ENCODE measurements at regions not wholly inside any gene's neighbourhood (a gene's known extent, or its start where the extent isn't known, plus 50 kb on each side); places are given as distances from the start of the nearest gene placed in this dataset.

DNA sequence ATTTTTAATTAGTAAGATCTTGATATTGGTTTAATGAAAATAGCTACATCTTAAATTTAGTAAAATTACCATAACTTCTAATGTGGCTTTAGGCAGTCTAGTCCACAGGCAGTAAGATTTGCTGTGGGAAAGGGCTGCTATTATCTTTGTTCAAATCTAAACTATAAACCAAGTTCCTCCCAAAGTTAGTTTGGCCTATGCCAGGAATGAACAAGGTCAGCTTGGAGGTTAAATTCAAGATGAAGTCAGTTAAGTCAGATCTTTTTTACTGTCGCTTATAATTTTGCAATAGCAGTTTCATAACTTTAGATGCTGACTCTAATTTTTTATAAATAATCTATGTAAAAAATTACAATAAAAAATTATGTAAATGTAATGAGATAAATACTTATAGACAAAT is 1016.9 kb upstream of the ALCAM start:
- TF ChIP-seq, protein P1, sequence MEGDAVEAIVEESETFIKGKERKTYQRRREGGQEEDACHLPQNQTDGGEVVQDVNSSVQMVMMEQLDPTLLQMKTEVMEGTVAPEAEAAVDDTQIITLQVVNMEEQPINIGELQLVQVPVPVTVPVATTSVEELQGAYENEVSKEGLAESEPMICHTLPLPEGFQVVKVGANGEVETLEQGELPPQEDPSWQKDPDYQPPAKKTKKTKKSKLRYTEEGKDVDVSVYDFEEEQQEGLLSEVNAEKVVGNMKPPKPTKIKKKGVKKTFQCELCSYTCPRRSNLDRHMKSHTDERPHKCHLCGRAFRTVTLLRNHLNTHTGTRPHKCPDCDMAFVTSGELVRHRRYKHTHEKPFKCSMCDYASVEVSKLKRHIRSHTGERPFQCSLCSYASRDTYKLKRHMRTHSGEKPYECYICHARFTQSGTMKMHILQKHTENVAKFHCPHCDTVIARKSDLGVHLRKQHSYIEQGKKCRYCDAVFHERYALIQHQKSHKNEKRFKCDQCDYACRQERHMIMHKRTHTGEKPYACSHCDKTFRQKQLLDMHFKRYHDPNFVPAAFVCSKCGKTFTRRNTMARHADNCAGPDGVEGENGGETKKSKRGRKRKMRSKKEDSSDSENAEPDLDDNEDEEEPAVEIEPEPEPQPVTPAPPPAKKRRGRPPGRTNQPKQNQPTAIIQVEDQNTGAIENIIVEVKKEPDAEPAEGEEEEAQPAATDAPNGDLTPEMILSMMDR (IDR thresholded peaks at IDR 0.05): no peak
- TF ChIP-seq POLR2A (IDR thresholded peaks at IDR 0.05): no peak
